ENCODE measurements at regions not wholly inside any gene's neighbourhood (a gene's known extent, or its start where the extent isn't known, plus 50 kb on each side); places are given as distances from the start of the nearest gene placed in this dataset.

- no peaks in the 10 kb centered on the region for H3K4me1 Mint-ChIP-seq (ENCODE audit: low read depth)
- no peaks in the 10 kb centered on the region for H3K36me3 Mint-ChIP-seq (ENCODE audit: low read depth)
- peaks cover 5% of the 10 kb centered on the region for H3K9me3 Mint-ChIP-seq
- peaks cover 3% of the 10 kb centered on the region for H3K27me3 Mint-ChIP-seq
- no peak overlapping the region for H3K4me3 Mint-ChIP-seq
- H3K27ac Mint-ChIP-seq: no peak overlapping the region
Observed at GRCh38 chr17:13727441-13728171, 125.9 kb upstream of the HS3ST3A1 start.

- Mint-ChIP-seq H3K36me3 (ENCODE audit: low read depth) (no peaks in the 10 kb centered on the region), H3K9me3 (peaks cover 11% of the 10 kb centered on the region), H3K27me3 (peaks cover 3% of the 10 kb centered on the region), H3K4me3 (no peak overlapping the region), H3K27ac (no peak overlapping the region), H3K4me1 (ENCODE audit: low read depth) (no peaks in the 10 kb centered on the region)
Observed at GRCh38 chr17:13728781-13729180, 127.1 kb upstream of the HS3ST3A1 start.

GRCh38 chr17:13729466-13730134 is 127.9 kb upstream of the HS3ST3A1 start:
- Mint-ChIP-seq H3K9me3 (peaks cover 11% of the 10 kb centered on the region), H3K36me3 (ENCODE audit: low read depth) (no peaks in the 10 kb centered on the region), H3K27me3 (peaks cover 3% of the 10 kb centered on the region), H3K4me3 (no peak overlapping the region), H3K4me1 (ENCODE audit: low read depth) (no peaks in the 10 kb centered on the region), H3K27ac (no peak overlapping the region)

DNA sequence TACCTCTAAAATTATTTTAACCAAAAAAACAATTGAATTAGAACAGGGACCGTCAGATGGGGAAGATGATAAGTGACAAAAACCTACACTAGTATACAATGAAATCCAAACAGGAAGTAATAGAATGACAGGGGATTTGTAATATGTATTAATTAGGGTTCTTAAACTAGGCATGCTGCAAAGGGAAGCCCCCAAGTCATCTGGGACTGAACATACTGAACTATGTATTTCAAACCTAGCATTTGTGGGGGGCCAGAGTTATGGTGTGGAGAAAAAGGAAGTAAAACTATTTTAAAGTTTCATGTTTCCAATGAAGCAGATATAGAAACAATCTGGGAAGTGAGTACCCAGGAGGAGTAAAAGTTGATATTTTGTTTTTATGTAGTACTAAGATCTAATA is 133.2 kb upstream of the HS3ST3A1 start:
- peaks cover 11% of the 10 kb centered on the region for H3K9me3 Mint-ChIP-seq
- H3K27ac Mint-ChIP-seq: no peak overlapping the region
- H3K4me1 Mint-ChIP-seq (ENCODE audit: low read depth): no peaks in the 10 kb centered on the region
- H3K36me3 Mint-ChIP-seq (ENCODE audit: low read depth): no peaks in the 10 kb centered on the region
- peaks cover 3% of the 10 kb centered on the region for H3K27me3 Mint-ChIP-seq
- H3K4me3 Mint-ChIP-seq: no peak overlapping the region

GRCh38 chr17:13735444-13735843 is 133.7 kb upstream of the HS3ST3A1 start:
- Mint-ChIP-seq H3K4me3 (no peak overlapping the region), H3K36me3 (ENCODE audit: low read depth) (no peaks in the 10 kb centered on the region), H3K9me3 (peaks cover 11% of the 10 kb centered on the region), H3K27me3 (peaks cover 4% of the 10 kb centered on the region), H3K27ac (no peak overlapping the region), H3K4me1 (ENCODE audit: low read depth) (no peaks in the 10 kb centered on the region)

DNA sequence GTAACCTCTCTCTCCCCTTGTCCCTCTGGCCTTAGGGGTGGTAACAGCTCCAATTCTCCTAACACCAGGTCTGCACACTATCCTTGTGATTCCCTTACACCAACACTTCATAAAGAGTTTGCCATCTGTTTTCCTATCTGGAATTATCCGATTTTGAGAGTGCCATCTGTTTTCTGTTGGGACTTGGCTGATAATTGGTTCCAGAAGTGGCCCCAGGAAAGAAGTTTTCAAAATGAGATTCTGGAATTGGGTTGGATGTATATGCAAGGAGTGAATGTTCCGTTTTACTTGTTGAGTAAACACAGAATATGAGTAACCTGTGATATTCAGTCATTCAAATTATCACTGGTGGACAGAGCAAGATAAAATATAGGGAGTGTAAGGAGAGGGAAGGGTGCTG is 134.1 kb upstream of the HS3ST3A1 start:
- Mint-ChIP-seq H3K4me3 (no peak overlapping the region), H3K36me3 (ENCODE audit: low read depth) (no peaks in the 10 kb centered on the region), H3K27ac (no peak overlapping the region), H3K9me3 (peaks cover 11% of the 10 kb centered on the region), H3K27me3 (peaks cover 4% of the 10 kb centered on the region), H3K4me1 (ENCODE audit: low read depth) (no peaks in the 10 kb centered on the region)

DNA sequence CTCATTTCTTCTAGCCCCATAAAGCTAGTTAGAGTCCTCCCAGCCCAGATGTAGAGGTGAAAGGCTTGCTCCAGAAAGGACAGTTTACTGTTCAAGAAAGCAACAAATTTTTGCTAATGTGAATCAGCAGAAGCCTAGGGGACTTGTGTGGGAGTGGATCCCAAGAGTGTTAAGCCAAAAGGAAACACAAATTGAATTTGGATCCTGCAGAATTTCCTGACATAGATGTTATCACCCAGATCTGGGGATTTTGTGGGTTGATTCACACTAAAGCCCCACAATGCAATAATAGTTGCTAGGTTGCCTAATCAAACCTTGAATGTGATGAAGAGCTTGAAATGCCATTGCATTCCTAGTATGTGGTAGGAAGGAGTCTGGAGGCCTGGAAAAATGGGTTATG is 135.2 kb upstream of the HS3ST3A1 start:
- H3K27me3 Mint-ChIP-seq: peaks cover 4% of the 10 kb centered on the region
- no peak overlapping the region for H3K4me3 Mint-ChIP-seq
- H3K27ac Mint-ChIP-seq: no peak overlapping the region

DNA sequence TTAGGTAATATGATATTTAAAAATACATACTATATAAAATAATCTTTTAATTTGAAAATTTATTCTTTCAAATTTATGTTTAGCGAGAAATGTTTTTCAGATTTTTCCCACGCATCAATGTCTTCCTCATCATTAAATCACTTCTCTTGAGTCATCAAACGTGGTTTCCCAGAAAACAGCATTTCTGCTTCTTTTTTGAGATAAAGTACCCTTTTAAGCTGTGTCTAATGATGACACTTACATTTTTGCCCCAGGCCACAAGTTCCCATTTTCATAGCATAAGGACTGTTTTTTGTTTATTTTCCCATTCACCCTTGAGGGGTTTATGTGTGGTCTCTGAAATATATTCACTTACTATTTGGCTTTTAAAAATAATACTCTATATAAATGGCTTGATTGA is 139.0 kb upstream of the HS3ST3A1 start:
- Mint-ChIP-seq H3K4me1 (ENCODE audit: low read depth) (no peaks in the 10 kb centered on the region), H3K9me3 (no peaks in the 10 kb centered on the region), H3K27me3 (peaks cover 4% of the 10 kb centered on the region), H3K27ac (no peak overlapping the region), H3K36me3 (ENCODE audit: low read depth) (no peaks in the 10 kb centered on the region), H3K4me3 (no peak overlapping the region)

More for the DNA sequence above, 135.2 kb upstream of the HS3ST3A1 start:
- H3K4me1 Mint-ChIP-seq (ENCODE audit: low read depth): no peaks in the 10 kb centered on the region
- H3K36me3 Mint-ChIP-seq (ENCODE audit: low read depth): no peaks in the 10 kb centered on the region
- H3K9me3 Mint-ChIP-seq: peaks cover 6% of the 10 kb centered on the region

- Mint-ChIP-seq H3K4me3 (no peak overlapping the region), H3K27me3 (peaks cover 4% of the 10 kb centered on the region), H3K27ac (no peak overlapping the region), H3K4me1 (ENCODE audit: low read depth) (no peaks in the 10 kb centered on the region), H3K9me3 (no peaks in the 10 kb centered on the region), H3K36me3 (ENCODE audit: low read depth) (no peaks in the 10 kb centered on the region)
Observed at GRCh38 chr17:13741744-13742143, 140.0 kb upstream of the HS3ST3A1 start.

GRCh38 chr17:13743906-13744305 is 142.2 kb upstream of the HS3ST3A1 start:
- H3K9me3 Mint-ChIP-seq: no peaks in the 10 kb centered on the region
- H3K27ac Mint-ChIP-seq: no peak overlapping the region
- no peaks in the 10 kb centered on the region for H3K36me3 Mint-ChIP-seq (ENCODE audit: low read depth)
- no peak overlapping the region for H3K4me3 Mint-ChIP-seq
- peaks cover 4% of the 10 kb centered on the region for H3K27me3 Mint-ChIP-seq
- no peaks in the 10 kb centered on the region for H3K4me1 Mint-ChIP-seq (ENCODE audit: low read depth)

DNA sequence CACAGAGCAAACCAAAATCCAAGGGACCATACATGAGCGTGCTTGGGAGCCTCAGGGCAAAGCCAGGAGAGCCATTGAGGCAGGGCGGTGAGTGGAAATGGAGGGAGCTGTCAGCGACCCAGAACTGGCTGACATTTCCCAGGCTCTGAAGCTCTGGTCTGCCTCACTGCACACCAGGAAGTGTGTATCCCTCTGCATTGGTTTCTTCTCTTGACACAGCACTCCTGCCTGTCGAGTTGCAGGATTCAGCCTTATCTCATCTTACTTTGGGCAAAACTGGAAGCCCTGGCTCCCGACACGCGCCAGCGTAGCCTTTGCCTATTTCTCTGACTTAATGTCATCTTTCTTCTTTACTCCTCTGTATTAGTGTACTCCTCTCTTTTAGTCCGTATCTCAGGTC is 144.7 kb upstream of the HS3ST3A1 start:
- Mint-ChIP-seq H3K27me3 (peaks cover 14% of the 10 kb centered on the region), H3K4me1 (ENCODE audit: low read depth) (no peaks in the 10 kb centered on the region), H3K9me3 (no peaks in the 10 kb centered on the region), H3K27ac (no peak overlapping the region), H3K4me3 (no peak overlapping the region), H3K36me3 (ENCODE audit: low read depth) (no peaks in the 10 kb centered on the region)

GRCh38 chr17:13749166-13749890 is 147.6 kb upstream of the HS3ST3A1 start:
- no peak overlapping the region for H3K27ac Mint-ChIP-seq
- H3K36me3 Mint-ChIP-seq (ENCODE audit: low read depth): no peaks in the 10 kb centered on the region
- no peak overlapping the region for H3K4me3 Mint-ChIP-seq
- H3K27me3 Mint-ChIP-seq: peaks cover 18% of the 10 kb centered on the region
- no peaks in the 10 kb centered on the region for H3K9me3 Mint-ChIP-seq
- H3K4me1 Mint-ChIP-seq (ENCODE audit: low read depth): no peaks in the 10 kb centered on the region

DNA sequence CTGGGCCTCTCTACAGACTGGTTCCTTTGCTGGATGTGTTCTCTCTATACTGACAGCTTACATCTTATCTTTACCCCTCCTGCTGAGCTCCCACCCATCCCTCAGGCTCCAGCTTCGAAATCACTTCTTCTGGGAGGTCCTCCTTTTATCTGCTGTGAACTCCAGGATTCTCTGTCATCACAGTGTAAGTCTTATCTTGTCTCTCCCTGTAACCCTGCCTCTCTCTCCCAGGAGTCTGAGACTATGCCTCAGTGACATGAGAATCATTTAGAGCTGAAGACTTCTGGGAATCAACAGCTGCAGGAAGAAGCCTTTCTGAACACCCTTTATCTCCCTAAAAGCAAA is 148.1 kb upstream of the HS3ST3A1 start:
- H3K36me3 Mint-ChIP-seq (ENCODE audit: low read depth): no peaks in the 10 kb centered on the region
- no peak overlapping the region for H3K4me3 Mint-ChIP-seq
- no peaks in the 10 kb centered on the region for H3K4me1 Mint-ChIP-seq (ENCODE audit: low read depth)
- no peaks in the 10 kb centered on the region for H3K9me3 Mint-ChIP-seq
- no peak overlapping the region for H3K27ac Mint-ChIP-seq
- H3K27me3 Mint-ChIP-seq: peaks cover 18% of the 10 kb centered on the region

- no peaks in the 10 kb centered on the region for H3K4me1 Mint-ChIP-seq (ENCODE audit: low read depth)
- H3K4me3 Mint-ChIP-seq: no peak overlapping the region
- peaks cover 18% of the 10 kb centered on the region for H3K27me3 Mint-ChIP-seq
- H3K9me3 Mint-ChIP-seq: no peaks in the 10 kb centered on the region
- H3K27ac Mint-ChIP-seq: no peak overlapping the region
- H3K36me3 Mint-ChIP-seq (ENCODE audit: low read depth): no peaks in the 10 kb centered on the region
Observed at GRCh38 chr17:13750816-13751793, 149.4 kb upstream of the HS3ST3A1 start.

All from stimulated activated naive CD8-positive, alpha-beta T cell treated with anti-CD3 and anti-CD28 coated beads, Interleukin-15, Interleukin-2, amounts not matched to agents 100 ng/mL and 50 ng/mL, for 24 hours (primary cell).